A549 (cell line): ENCODE measurements at regions not wholly inside any gene's neighbourhood (a gene's known extent, or its start where the extent isn't known, plus 50 kb on each side); places are given as distances from the start of the nearest gene placed in this dataset.

Source experiments
- CEBPB ChIP-seq, 2 experiments: fragments of >200 bp in 1 of 2; sonication (Bioruptor Twin) in 1 of 2; formaldehyde crosslinking in 1 of 2; IDR thresholded peaks; 2 replicates each; pipeline ENCODE4 v1.6.1; 2012 to 2016
- CHD4 ChIP-seq: fragments of 200-600 bp; sonication (generic); IDR thresholded peaks from 2 replicates; pipeline ENCODE4 v1.6.1; 2016; ENCODE audit warnings: antibody characterized with exemption, mild to moderate bottlenecking, borderline replicate concordance
- CTCF ChIP-seq: fragments of >200 bp; sonication (Bioruptor Twin); formaldehyde crosslinking; IDR thresholded peaks from 3 replicates; pipeline ENCODE4 v1.5.1; 2016
- E2F6 ChIP-seq: IDR thresholded peaks from 2 replicates; pipeline ENCODE4 v1.6.1; 2012; ENCODE audit warnings: low read depth, borderline replicate concordance
- FOSL2 ChIP-seq, 2 experiments: fragments of 450-650 bp in 1 of 2; fragments of >200 bp in 1 of 2; sonication (Bioruptor Twin) in 1 of 2; formaldehyde crosslinking; IDR thresholded peaks; 2 replicates each; pipeline versions ENCODE4 v1.5.0 to v1.6.1; 2016 to 2020; ENCODE audit warnings: mild to moderate bottlenecking in 1 of 2, moderate library complexity in 1 of 2
- NPAS2 ChIP-seq: fragments of 250-450 bp; sonication (Bioruptor Pico); IDR thresholded peaks from 2 replicates; pipeline ENCODE4 v1.8.0; 2022; ENCODE audit warnings: mild to moderate bottlenecking, moderate library complexity, borderline replicate concordance
- POLR2AphosphoS2 ChIP-seq: conservative IDR thresholded peaks from 2 replicates; pipeline ENCODE4 v1.6.1; 2012; ENCODE audit warnings: low read length, improper control_type of control experiment, inconsistent platforms
- RAD21 ChIP-seq, 2 experiments: fragments of >200 bp in 1 of 2; sonication (Bioruptor Twin) in 1 of 2; formaldehyde crosslinking in 1 of 2; IDR thresholded peaks in 1 of 2; conservative IDR thresholded peaks in 1 of 2; 2 replicates in 1 of 2; 3 replicates in 1 of 2; pipeline ENCODE4 v1.6.1; 2012 to 2018; ENCODE audit warnings: inconsistent platforms in 1 of 2
- RCOR1 ChIP-seq: fragments of 150-350 bp; IDR thresholded peaks from 2 replicates; pipeline ENCODE4 v1.6.1; 2014; ENCODE audit warnings: antibody characterized with exemption, low read length, low read depth
- SMC3 ChIP-seq: fragments of >200 bp; sonication (Bioruptor Twin); formaldehyde crosslinking; IDR thresholded peaks from 3 replicates; pipeline ENCODE4 v1.6.1; 2018; ENCODE audit warnings: inconsistent platforms
- SREBF2 ChIP-seq: fragments of 450-650 bp; IDR thresholded peaks from 2 replicates; pipeline ENCODE4 v1.6.1; 2014; ENCODE audit warnings: mild to moderate bottlenecking, moderate library complexity
- TP53 ChIP-seq: fragments of 250-450 bp; sonication (Bioruptor Pico); IDR thresholded peaks from 2 replicates; pipeline ENCODE4 v1.5.0; 2021; ENCODE audit warnings: mild to moderate bottlenecking, moderate library complexity
- ZSCAN20 ChIP-seq: fragments of 250-450 bp; sonication (Bioruptor Pico); IDR thresholded peaks from 2 replicates; pipeline ENCODE4 v1.8.0; 2022; ENCODE audit warnings: mild to moderate bottlenecking, moderate library complexity
- TF ChIP-seq, protein P1 (sequence below): fragments of 450-650 bp; IDR thresholded peaks from 2 replicates; pipeline ENCODE4 v1.6.1; 2014; ENCODE audit warnings: antibody characterized with exemption

DNA sequence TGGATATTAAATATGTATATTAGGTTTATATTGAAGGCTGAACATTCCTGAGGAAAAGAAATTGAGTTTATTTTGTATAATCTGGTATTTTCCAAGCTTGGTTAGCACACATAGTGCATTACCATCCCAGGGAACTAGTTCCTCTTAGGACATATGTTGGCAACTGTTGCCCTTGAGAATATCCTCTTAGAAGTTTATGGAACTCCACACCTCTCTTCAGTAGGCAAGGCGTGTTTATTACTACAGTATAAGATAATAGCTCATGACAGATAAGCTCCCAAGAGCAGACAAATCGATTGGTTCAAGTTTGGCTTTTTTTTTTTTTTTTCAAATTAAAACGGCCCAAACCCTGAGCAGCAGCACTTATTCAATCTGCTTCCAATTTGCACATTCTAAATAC is 59.8 kb upstream of the SIPA1L2 start:
- TF ChIP-seq CTCF, result no peak
- no peak for TF ChIP-seq CEBPB (IDR thresholded peaks at IDR 0.05)
- TF ChIP-seq SREBF2, result no peak
- TF ChIP-seq RCOR1, result no peak
- TF ChIP-seq E2F6, result no peak
- TF ChIP-seq RAD21 (conservative IDR thresholded peaks at IDR 0.05 in 1 of 2, IDR thresholded peaks at IDR 0.05 in 1 of 2), result no peak
- TF ChIP-seq, protein P1, sequence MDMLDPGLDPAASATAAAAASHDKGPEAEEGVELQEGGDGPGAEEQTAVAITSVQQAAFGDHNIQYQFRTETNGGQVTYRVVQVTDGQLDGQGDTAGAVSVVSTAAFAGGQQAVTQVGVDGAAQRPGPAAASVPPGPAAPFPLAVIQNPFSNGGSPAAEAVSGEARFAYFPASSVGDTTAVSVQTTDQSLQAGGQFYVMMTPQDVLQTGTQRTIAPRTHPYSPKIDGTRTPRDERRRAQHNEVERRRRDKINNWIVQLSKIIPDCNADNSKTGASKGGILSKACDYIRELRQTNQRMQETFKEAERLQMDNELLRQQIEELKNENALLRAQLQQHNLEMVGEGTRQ, result no peak
- no peak for TF ChIP-seq FOSL2 (IDR thresholded peaks at IDR 0.05)
- TF ChIP-seq FOSL2 (CRISPR knock-in tag; IDR thresholded peaks at IDR 0.05), result no peak
- TF ChIP-seq SMC3, result no peak
- no peak for TF ChIP-seq POLR2AphosphoS2
- no peak for TF ChIP-seq ZSCAN20 (CRISPR knock-in tag)
- no peak for TF ChIP-seq CHD4
- no peak for TF ChIP-seq NPAS2 (CRISPR knock-in tag)
- no peak for TF ChIP-seq TP53 (CRISPR knock-in tag)
